H1 (cell line): ENCODE measurements at regions not wholly inside any gene's neighbourhood (a gene's known extent, or its start where the extent isn't known, plus 50 kb on each side); places are given as distances from the start of the nearest gene placed in this dataset.

ENCODE experiments used
- CTCF ChIA-PET: fragments of 300-600 bp; sonication (Branson Sonifier 250); formaldehyde crosslinking; loops from one replicate; lab custom pipeline; 2021; ENCODE audit not compliant: partially characterized antibody; lab: Charles Lee
- POLR2A ChIA-PET: fragments of 300-600 bp; sonication (Branson Sonifier 250); formaldehyde crosslinking; loops from one replicate; lab custom pipeline; 2021; ENCODE audit warnings: inconsistent platforms; ENCODE audit not compliant: partially characterized antibody; lab: Charles Lee
- DNase-seq, 2 experiments: peaks; one replicate each; pipeline versions ENCODE4 v3.0.0 to v3.0.0-alpha.2; 2010 to 2022; ENCODE audit warnings: low spot score in 2 of 2, low read depth in 1 of 2, mixed read lengths in 1 of 2
- FAIRE-seq: peaks from 2 replicates; lab custom pipeline; 2011; peaks lifted over from hg19 to GRCh38; lab: Jason Lieb, UNC
- H2AFZ ChIP-seq: 2 replicates; pipeline ENCODE4 v1.8.1; 2012; ENCODE audit warnings: low read length, inconsistent platforms
- H2AK5ac ChIP-seq: 2 replicates; pipeline ENCODE4 v1.6.1; 2013; ENCODE audit warnings: low read depth, low read length
- H2BK120ac ChIP-seq: replicated peaks from 2 replicates; pipeline ENCODE3; 2013; ENCODE audit warnings: low read depth, low read length, inconsistent platforms
- H2BK12ac ChIP-seq: 2 replicates; pipeline ENCODE4 v1.6.1; 2013; ENCODE audit warnings: low read depth, low read length
- H2BK15ac ChIP-seq: 2 replicates; pipeline ENCODE4 v1.6.1; 2013; ENCODE audit warnings: low read length
- H2BK20ac ChIP-seq: 2 replicates; pipeline ENCODE4 v1.6.1; 2013; ENCODE audit warnings: low read length
- H2BK5ac ChIP-seq: 2 replicates; pipeline ENCODE4 v1.6.1; 2013; ENCODE audit warnings: low read depth, low read length
- H3K14ac ChIP-seq: 2 replicates; pipeline ENCODE4 v1.6.1; 2013; ENCODE audit warnings: inconsistent platforms; ENCODE audit not compliant: insufficient read length
- H3K18ac ChIP-seq: 2 replicates; pipeline ENCODE4 v1.6.1; 2013; ENCODE audit warnings: low read length; ENCODE audit errors: extremely low read depth
- H3K23ac ChIP-seq: 2 replicates; pipeline ENCODE4 v1.6.1; 2013; ENCODE audit warnings: inconsistent platforms; ENCODE audit not compliant: insufficient read length
- H3K23me2 ChIP-seq: 2 replicates; pipeline ENCODE4 v1.6.1; 2013; ENCODE audit warnings: low read depth, low read length
- H3K27ac ChIP-seq: 2 replicates; pipeline ENCODE4 v1.6.1; 2011; ENCODE audit warnings: low read depth, low read length, inconsistent platforms
- H3K27me3 ChIP-seq, 4 experiments: replicated peaks in 1 of 4; 1 replicate in 1 of 4; 2 replicates in 3 of 4; pipeline versions ENCODE4 v1.6.1 to v1.8.1; 2011 to 2013; ENCODE audit warnings: low read length in 3 of 4, mild to moderate bottlenecking in 3 of 4, inconsistent platforms in 2 of 4, mixed read lengths in 2 of 4, moderate library complexity in 1 of 4; ENCODE audit not compliant: control insufficient read depth in 3 of 4, insufficient read depth in 3 of 4; ENCODE audit errors: extremely low read depth in 1 of 4
- H3K36me3 ChIP-seq, 4 experiments: 2 replicates each; pipeline versions ENCODE4 v1.6.1 to v1.8.1; 2011 to 2013; ENCODE audit warnings: mild to moderate bottlenecking in 4 of 4, low read length in 3 of 4, moderate library complexity in 2 of 4, control low read depth in 1 of 4, inconsistent platforms in 1 of 4; ENCODE audit not compliant: insufficient read depth in 4 of 4, control insufficient read depth in 2 of 4
- H3K4ac ChIP-seq: replicated peaks from 2 replicates; pipeline ENCODE3; 2013; ENCODE audit warnings: low read length, low read depth, mixed read lengths, inconsistent platforms; ENCODE audit not compliant: insufficient read length
- H3K4me1 ChIP-seq, 4 experiments: replicated peaks in 1 of 4; 1 replicate in 1 of 4; 2 replicates in 3 of 4; pipeline versions ENCODE4 v1.6.1 to v1.8.1; 2011 to 2013; ENCODE audit warnings: low read length in 3 of 4, inconsistent platforms in 2 of 4, mixed read lengths in 1 of 4; ENCODE audit not compliant: insufficient read depth in 4 of 4, control insufficient read depth in 3 of 4
- H3K4me2 ChIP-seq, 2 experiments: 2 replicates each; pipeline versions ENCODE4 v1.6.1 to v1.8.1; 2011 to 2013; ENCODE audit warnings: low read depth in 2 of 2, low read length in 2 of 2, control low read depth in 1 of 2, inconsistent platforms in 1 of 2, mild to moderate bottlenecking in 1 of 2; ENCODE audit not compliant: insufficient read depth in 1 of 2
- H3K4me3 ChIP-seq, 4 experiments: fragments of 200-600, 300-600 bp in 1 of 4; sonication (generic), shearing (Covaris generic), sonication (Bioruptor Twin) in 1 of 4; 2 replicates each; pipeline versions ENCODE4 v1.5.1 to v1.8.1; 2011 to 2016; ENCODE audit warnings: low read length in 4 of 4, low read depth in 3 of 4, control low read depth in 2 of 4, inconsistent platforms in 2 of 4, mild to moderate bottlenecking in 2 of 4, mixed read lengths in 1 of 4, moderate library complexity in 1 of 4; ENCODE audit not compliant: insufficient read depth in 2 of 4; ENCODE audit errors: extremely low read depth in 1 of 4
- H3K56ac ChIP-seq: replicated peaks from 2 replicates; pipeline ENCODE3; 2013; ENCODE audit warnings: low read depth, mild to moderate bottlenecking, mixed read lengths, low read length, inconsistent platforms; ENCODE audit not compliant: insufficient read length
- H3K79me1 ChIP-seq: 2 replicates; pipeline ENCODE4 v1.6.1; 2013; ENCODE audit warnings: low read depth, low read length, control low read depth
- H3K79me2 ChIP-seq, 2 experiments: 2 replicates each; pipeline versions ENCODE4 v1.6.1 to v1.8.1; 2012 to 2013; ENCODE audit warnings: low read length in 2 of 2, mild to moderate bottlenecking in 2 of 2, inconsistent platforms in 1 of 2; ENCODE audit not compliant: insufficient read depth in 2 of 2, control insufficient read depth in 1 of 2
- H3K9ac ChIP-seq, 4 experiments: replicated peaks in 1 of 4; 1 replicate in 1 of 4; 2 replicates in 3 of 4; pipeline versions ENCODE4 v1.6.1 to v1.8.1; 2011 to 2013; ENCODE audit warnings: low read depth in 3 of 4, low read length in 3 of 4, control low read depth in 2 of 4, mild to moderate bottlenecking in 2 of 4, moderate library complexity in 2 of 4, inconsistent platforms in 1 of 4; ENCODE audit errors: extremely low read depth in 1 of 4
- H3K9me3 ChIP-seq, 2 experiments: 2 replicates each; pipeline versions ENCODE4 v1.6.1 to v1.8.1; 2012 to 2013; ENCODE audit warnings: mild to moderate bottlenecking in 2 of 2, moderate library complexity in 2 of 2, control low read depth in 1 of 2, inconsistent platforms in 1 of 2, low read depth in 1 of 2, low read length in 1 of 2, mixed read lengths in 1 of 2; ENCODE audit not compliant: insufficient read depth in 2 of 2
- H4K20me1 ChIP-seq, 2 experiments: replicated peaks in 1 of 2; 2 replicates each; pipeline versions ENCODE3 to v1.8.1; 2011 to 2013; ENCODE audit warnings: inconsistent platforms in 2 of 2, low read length in 2 of 2, mild to moderate bottlenecking in 1 of 2; ENCODE audit not compliant: insufficient read depth in 2 of 2, control insufficient read depth in 1 of 2
- H4K5ac ChIP-seq: 2 replicates; pipeline ENCODE4 v1.6.1; 2013; ENCODE audit warnings: low read length, low read depth, mixed read lengths, inconsistent platforms; ENCODE audit not compliant: insufficient read length
- H4K8ac ChIP-seq: 2 replicates; pipeline ENCODE4 v1.8.0; 2013; ENCODE audit warnings: mild to moderate bottlenecking, moderate library complexity, low read length, inconsistent platforms; ENCODE audit not compliant: insufficient read depth; ENCODE audit errors: extremely low read depth
- H4K91ac ChIP-seq: replicated peaks from 2 replicates; pipeline ENCODE3; 2013; ENCODE audit warnings: low read length, mixed read lengths, inconsistent platforms; ENCODE audit not compliant: insufficient read length
- BCL11A ChIP-seq, 2 experiments: IDR thresholded peaks; one replicate each; pipeline ENCODE4 v1.6.1; 2011; ENCODE audit warnings: low read depth in 2 of 2, low read length in 2 of 2, mild to moderate bottlenecking in 2 of 2
- BRCA1 ChIP-seq: IDR thresholded peaks from 2 replicates; pipeline ENCODE4 v1.6.1; 2012; ENCODE audit warnings: low read depth, low read length, improper control_type of control experiment
- CEBPB ChIP-seq: IDR thresholded peaks from 2 replicates; pipeline ENCODE4 v1.6.1; 2012; ENCODE audit warnings: low read depth, low read length
- CHD1 ChIP-seq: IDR thresholded peaks from 2 replicates; pipeline ENCODE4 v1.6.1; 2012; ENCODE audit warnings: low read depth, low read length, improper control_type of control experiment
- CHD2 ChIP-seq: IDR thresholded peaks from 2 replicates; pipeline ENCODE4 v1.6.1; 2012; ENCODE audit warnings: low read length, improper control_type of control experiment
- KDM1A ChIP-seq: fragments of 200-600, 300-600 bp; sonication (generic); IDR thresholded peaks from 2 replicates; pipeline ENCODE4 v1.7.1; 2016; ENCODE audit warnings: mild to moderate bottlenecking, low read length, borderline replicate concordance
- MAX ChIP-seq: IDR thresholded peaks from 2 replicates; pipeline ENCODE4 v1.6.1; 2012; ENCODE audit warnings: inconsistent platforms
- POLR2AphosphoS5 ChIP-seq: IDR thresholded peaks from 2 replicates; pipeline ENCODE4 v1.6.1; 2011; ENCODE audit warnings: low read depth, low read length
- POU5F1 ChIP-seq: IDR thresholded peaks from 2 replicates; pipeline ENCODE4 v1.6.1; 2011; ENCODE audit warnings: low read depth, mild to moderate bottlenecking, low read length, moderate library complexity
- RBBP5 ChIP-seq: IDR thresholded peaks from 2 replicates; pipeline ENCODE4 v1.7.1; 2012; ENCODE audit warnings: low read depth, mild to moderate bottlenecking, inconsistent platforms, low read length, moderate library complexity, borderline replicate concordance
- RNF2 ChIP-seq: fragments of 200-900, 300-1000 bp; sonication (generic); IDR thresholded peaks from 2 replicates; pipeline ENCODE4 v1.7.1; 2016; ENCODE audit warnings: borderline replicate concordance, low read depth, mild to moderate bottlenecking, antibody characterized with exemption, low read length; ENCODE audit not compliant: poor library complexity, severe bottlenecking; ENCODE audit errors: missing control alignments
- SIX5 ChIP-seq: IDR thresholded peaks from 2 replicates; pipeline ENCODE4 v1.6.1; 2011; ENCODE audit warnings: mild to moderate bottlenecking, low read depth, low read length
- SP2 ChIP-seq: IDR thresholded peaks from 2 replicates; pipeline ENCODE4 v1.6.1; 2012; ENCODE audit warnings: mild to moderate bottlenecking, low read length, inconsistent platforms
- TCF12 ChIP-seq: IDR thresholded peaks from 2 replicates; pipeline ENCODE4 v1.6.1; 2011; ENCODE audit warnings: low read depth, mild to moderate bottlenecking, low read length
- WGBS, 2 experiments: shearing (Covaris generic) in 1 of 2; methylation state at CpG; one replicate each; pipeline versions ENCODE4 v1.1.6 to v1.1.7; 2013 to 2015; ENCODE audit warnings: low lambda C conversion rate in 2 of 2, mixed read lengths in 2 of 2, inconsistent platforms in 1 of 2, low coverage in 1 of 2, missing lambda C conversion rate in 1 of 2; ENCODE audit not compliant: insufficient replicate concordance in 2 of 2, insufficient coverage in 1 of 2, insufficient read length in 1 of 2; ENCODE audit errors: extremely low coverage in 1 of 2, missing lambda C conversion rate in 1 of 2; 5-methylcytosine and 5-hydroxymethylcytosine counted together

- Histone ChIP-seq H3K9me3 (no peaks in the 10 kb centered on the region), H3K4me2 (no peak overlapping the region)
- CTCF ChIA-PET: interaction anchor here (0.6 kb wide), 1 partner anchor 198 kb away, joined by 3 read pairs; no protein-coding TSS in a partner anchor
Observed at GRCh38 chr3:77709155-77709554, 669.3 kb downstream of the ROBO2 start.

More at GRCh38 chr3:77709155-77709554, 669.3 kb downstream of the ROBO2 start:
- Histone ChIP-seq H2BK15ac (no peak overlapping the region), H4K5ac (no peak overlapping the region), H2AK5ac (no peak overlapping the region), H3K23me2 (no peaks in the 10 kb centered on the region), H3K4me3 (no peak overlapping the region), H2BK120ac (no peak overlapping the region), H3K18ac (no peak overlapping the region), H4K20me1 (no peaks in the 10 kb centered on the region), H3K4ac (no peak overlapping the region), H2BK20ac (no peak overlapping the region), H3K36me3 (no peaks in the 10 kb centered on the region), H3K56ac (no peak overlapping the region), H3K4me1 (no peaks in the 10 kb centered on the region; a peak in 3 of 7 replicates), H3K79me1 (no peaks in the 10 kb centered on the region), H3K79me2 (no peaks in the 10 kb centered on the region), H2BK12ac (no peak overlapping the region), H3K27me3 (no peaks in the 10 kb centered on the region), H3K9ac (no peak overlapping the region), H3K23ac (no peak overlapping the region), H2BK5ac (no peak overlapping the region), H3K27ac (no peak overlapping the region), H3K14ac (no peak overlapping the region), H2AFZ (no peak overlapping the region), H4K8ac (no peak overlapping the region), H4K91ac (no peak overlapping the region)
- WGBS, 2 experiments: 86% methylated on average over 2 of the region's 2 CpGs; no CpG with 5 or more reads in 1 of the 2 experiments
- TF ChIP-seq CHD2: no peak
- no peak for TF ChIP-seq KDM1A
- no peak for TF ChIP-seq BCL11A (IDR thresholded peaks at IDR 0.05; ENCODE audit: low read depth in 2 of 2, low read length in 2 of 2)
- no peak for TF ChIP-seq TCF12
- TF ChIP-seq POLR2AphosphoS5: no peak
- TF ChIP-seq RBBP5: no peak
- no peak for TF ChIP-seq BRCA1
- no peak for TF ChIP-seq SP2
- no peak for TF ChIP-seq CEBPB
- TF ChIP-seq POU5F1: no peak
- TF ChIP-seq RNF2: no peak
- TF ChIP-seq SIX5: no peak
- no peak for TF ChIP-seq CHD1
- TF ChIP-seq MAX: no peak
- DNase-seq: no peak
- POLR2A ChIA-PET: no interaction called here
- no peak for FAIRE-seq
